GM12864 (cell line): ENCODE measurements at regions not wholly inside any gene's neighbourhood (a gene's known extent, or its start where the extent isn't known, plus 50 kb on each side); places are given as distances from the start of the nearest gene placed in this dataset.

Source experiments
- DNase-seq: peaks from one replicate; pipeline ENCODE4 v3.0.0-alpha.2; 2011; ENCODE audit warnings: low read depth
- H3K4me3 ChIP-seq: 2 replicates; pipeline ENCODE4 v1.5.1; 2011; ENCODE audit warnings: mild to moderate bottlenecking, low read depth, low read length, control low read depth
- CTCF ChIP-seq: IDR thresholded peaks from 2 replicates; pipeline ENCODE4 v1.5.1; 2011; ENCODE audit warnings: low read depth, mild to moderate bottlenecking, moderate library complexity, low read length, control low read depth, inconsistent platforms; ENCODE audit errors: missing control alignments

- no peak for TF ChIP-seq CTCF
- no peak overlapping the region for H3K4me3 ChIP-seq
- no peak for DNase-seq
Measured at GRCh38 chr13:74669149-74669548, 534.9 kb upstream of the KLF12 start.

- no peak for TF ChIP-seq CTCF
Measured at GRCh38 chr13:74667656-74668203, 533.5 kb upstream of the KLF12 start.

GRCh38 chr13:74662905-74663304 lies 528.7 kb upstream of the KLF12 start:
- DNase-seq: no peak
- no peak for TF ChIP-seq CTCF
- no peak overlapping the region for H3K4me3 ChIP-seq

More at GRCh38 chr13:74667656-74668203, 533.5 kb upstream of the KLF12 start:
- H3K4me3 ChIP-seq: no peak overlapping the region
- no peak for DNase-seq

DNA sequence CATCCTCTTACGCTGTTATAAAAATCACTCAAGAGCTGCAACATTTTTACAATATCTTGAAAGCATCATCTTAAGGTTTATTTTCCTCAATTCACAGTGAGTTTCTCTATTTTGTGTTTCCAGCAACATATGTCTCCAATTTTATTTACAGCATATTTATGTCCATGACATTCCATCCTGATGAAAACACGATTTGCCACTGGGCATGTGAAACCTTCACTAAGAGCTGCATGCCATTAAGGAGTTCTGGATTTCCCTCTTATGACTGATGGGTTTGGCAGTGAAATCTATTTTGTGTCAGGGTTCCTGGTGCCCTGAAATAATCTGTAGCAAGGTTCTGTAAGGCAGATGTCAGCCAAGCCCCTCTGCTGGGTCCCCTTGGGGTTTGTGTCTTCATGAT lies 527.6 kb upstream of the KLF12 start:
- no peak for TF ChIP-seq CTCF
- no peak overlapping the region for H3K4me3 ChIP-seq
- no peak for DNase-seq

DNA sequence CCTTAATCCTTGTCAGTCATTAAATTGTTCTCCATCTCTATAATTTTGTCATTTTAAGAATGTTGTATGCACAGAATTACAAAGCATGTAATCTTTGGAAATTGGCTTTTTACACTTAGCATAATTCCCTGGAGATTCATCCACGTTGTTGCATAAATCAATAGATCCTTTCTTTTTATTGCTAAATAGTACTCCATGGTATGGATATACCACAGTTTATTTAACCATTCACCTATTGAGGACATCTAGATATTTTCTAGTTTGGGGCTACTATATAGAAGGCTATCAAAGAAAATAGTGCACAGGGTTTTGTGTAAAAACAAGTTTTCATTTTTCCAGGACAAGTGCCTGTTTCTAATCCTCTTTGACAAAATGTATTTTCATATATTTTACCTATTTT lies 523.6 kb upstream of the KLF12 start:
- no peak overlapping the region for H3K4me3 ChIP-seq
- DNase-seq: no peak
- TF ChIP-seq CTCF: no peak

DNA sequence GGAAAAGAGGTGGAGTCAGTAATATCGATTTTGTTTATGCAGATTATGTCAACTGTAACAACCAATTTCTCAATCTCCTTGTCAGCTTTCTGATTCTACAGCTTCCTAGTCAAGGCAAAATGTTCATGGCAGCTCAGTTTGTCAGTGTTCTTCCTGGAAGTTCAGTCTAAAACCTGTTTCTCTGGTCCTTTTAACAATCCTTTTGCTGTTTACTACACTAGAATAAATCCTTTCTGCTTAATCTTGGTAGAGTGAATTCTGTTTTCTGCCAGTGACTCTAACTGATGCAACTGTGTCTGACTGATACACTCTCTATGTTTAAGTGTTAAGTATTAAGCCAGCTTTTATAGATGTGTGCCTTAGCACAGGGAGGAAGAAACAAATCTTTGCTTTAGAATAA lies 516.9 kb upstream of the KLF12 start:
- TF ChIP-seq CTCF: no peak
- no peak for DNase-seq

GRCh38 chr13:74647991-74648390 lies 513.8 kb upstream of the KLF12 start:
- TF ChIP-seq CTCF: no peak
- no peak overlapping the region for H3K4me3 ChIP-seq
- DNase-seq: no peak

More for the DNA sequence above, 516.9 kb upstream of the KLF12 start:
- no peak overlapping the region for H3K4me3 ChIP-seq
